IPS DF 4.7 (cell line): ENCODE measurements at regions not wholly inside any gene's neighbourhood (a gene's known extent, or its start where the extent isn't known, plus 50 kb on each side); places are given as distances from the start of the nearest gene placed in this dataset.
A peak's percentile ranks its signal among the peaks of the same experiment; 100 is the strongest.

Source experiments
- DNase-seq: peaks from one replicate; pipeline ENCODE4 v3.0.0-alpha.2; 2013; ENCODE audit warnings: low spot score; ENCODE audit errors: extremely low read depth

DNA sequence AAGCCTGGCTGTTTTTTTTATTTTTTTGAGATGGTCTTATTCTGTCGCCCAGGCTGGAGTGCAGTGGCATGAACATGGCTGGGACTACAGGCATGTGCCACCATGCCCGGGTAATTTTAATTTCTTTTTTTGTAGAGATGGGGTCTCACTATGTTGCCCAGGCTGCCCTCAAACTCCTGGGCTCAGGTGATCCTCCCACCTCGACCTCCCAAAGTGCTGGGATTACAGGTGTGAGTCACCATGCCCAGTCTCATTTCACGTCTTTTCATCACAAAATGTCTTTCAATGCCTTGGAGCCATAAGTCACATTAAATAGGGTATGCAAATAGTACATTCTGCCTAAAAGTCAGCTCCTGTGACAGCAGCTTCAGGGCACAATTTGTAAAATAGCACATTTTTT, 52.8 kb downstream of the SOX2 start:
- no peak for DNase-seq

DNA sequence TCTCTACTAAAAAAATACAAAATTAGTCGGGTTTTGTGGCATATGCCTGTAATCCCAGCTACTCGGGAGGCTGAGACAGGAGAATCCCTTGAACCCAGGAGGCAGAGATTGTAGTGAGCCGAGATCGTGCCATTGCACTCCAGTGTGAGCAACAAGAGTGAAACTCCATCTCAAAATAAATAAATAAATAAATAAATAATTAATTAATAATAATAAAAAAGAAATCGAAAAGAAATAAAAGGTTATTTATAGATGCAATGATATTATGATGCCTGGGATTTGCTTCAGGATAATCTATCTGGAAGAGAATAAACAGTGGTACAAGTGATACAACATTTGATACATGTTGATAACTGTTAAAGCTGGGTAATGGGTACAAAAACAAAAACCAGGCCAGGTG, 58.6 kb downstream of the SOX2 start:
- no peak for DNase-seq

DNA sequence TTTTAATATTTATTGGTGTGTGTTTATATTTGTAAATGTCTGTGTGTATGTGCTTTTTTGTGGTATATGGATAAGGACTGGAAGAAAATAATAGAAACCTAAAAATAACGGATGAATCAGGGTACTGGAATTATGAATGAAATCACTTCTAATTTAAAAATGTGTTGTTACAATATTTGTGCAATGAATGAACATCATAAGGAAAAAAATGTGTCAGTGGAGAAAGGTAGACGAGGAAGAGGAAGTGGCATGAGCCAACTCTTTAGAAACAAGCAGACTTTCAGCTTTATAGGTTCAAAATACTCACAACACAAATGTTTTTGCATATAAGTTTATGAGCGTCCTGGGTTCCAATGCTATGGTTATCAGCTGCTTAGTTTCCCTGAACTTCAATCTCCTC, 59.4 kb downstream of the SOX2 start:
- no peak for DNase-seq

DNA sequence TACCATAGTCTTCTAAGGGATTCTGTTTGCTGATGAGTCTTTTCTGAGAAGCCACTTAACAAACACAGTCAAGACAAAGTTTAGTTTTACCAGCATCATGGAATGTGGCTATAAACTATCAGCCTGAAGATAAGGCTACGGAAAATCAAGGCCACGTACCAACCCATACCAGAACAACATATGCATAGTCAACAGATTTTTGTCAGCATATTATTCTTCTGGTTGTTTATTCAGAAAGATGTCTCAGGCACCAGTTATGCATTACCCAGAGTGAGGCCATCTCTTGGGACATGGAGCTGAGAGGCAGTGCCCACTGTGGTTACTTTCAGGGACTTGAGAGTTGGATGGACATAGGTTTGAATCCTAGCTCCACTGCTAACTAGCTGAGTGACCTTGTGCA, 60.4 kb downstream of the SOX2 start:
- DNase-seq = no peak

DNA sequence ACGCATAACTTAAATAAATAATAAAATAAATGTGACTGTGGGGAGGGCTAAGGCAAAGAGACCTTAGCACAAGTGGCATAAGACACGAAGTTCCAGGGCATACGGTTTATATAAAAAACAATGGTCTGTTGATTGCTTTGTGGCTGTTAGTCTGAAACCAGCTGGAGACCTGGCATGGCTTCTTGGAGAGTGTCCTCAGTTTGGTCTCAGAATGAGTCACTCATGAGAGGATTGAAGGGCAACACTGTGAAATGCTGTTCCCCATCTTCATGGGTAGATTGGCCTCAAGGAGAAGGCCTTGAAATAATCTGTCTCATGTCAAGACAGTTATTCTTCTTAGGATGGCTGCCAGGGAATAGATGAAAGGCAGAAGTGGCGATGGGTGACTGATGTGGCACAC, 62.2 kb downstream of the SOX2 start:
- DNase-seq = no peak

DNA sequence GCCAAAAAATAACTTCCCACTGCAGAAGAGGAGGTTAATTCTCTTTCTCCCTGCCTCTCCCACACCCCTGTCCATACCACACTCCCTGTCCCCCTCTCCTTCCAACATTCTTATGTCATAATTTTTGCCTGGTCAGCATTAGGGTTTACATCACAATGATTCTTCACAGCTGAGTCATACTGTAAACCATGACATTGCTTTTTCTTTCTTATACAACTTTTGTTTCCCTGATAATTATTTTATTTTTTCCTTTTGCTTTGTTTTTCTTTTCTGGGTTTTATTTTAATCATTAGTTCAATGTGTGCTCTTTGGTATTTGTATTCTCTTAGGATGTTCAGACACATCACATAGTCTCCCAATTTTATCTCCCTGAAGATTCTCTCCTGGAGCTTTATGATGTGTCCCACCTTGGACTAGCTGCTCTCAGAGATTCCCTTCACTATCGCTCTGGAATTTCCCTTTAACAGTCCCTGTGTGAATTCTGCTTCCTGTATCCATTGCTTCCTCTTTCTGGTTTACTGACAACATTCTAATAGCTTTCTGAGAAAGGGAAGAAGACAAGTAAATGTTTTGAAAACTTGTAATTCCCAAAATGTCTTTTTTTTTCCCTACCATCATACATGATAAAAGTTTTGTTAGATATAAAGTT, 70.7 kb downstream of the SOX2 start:
- DNase-seq = no peak

DNA sequence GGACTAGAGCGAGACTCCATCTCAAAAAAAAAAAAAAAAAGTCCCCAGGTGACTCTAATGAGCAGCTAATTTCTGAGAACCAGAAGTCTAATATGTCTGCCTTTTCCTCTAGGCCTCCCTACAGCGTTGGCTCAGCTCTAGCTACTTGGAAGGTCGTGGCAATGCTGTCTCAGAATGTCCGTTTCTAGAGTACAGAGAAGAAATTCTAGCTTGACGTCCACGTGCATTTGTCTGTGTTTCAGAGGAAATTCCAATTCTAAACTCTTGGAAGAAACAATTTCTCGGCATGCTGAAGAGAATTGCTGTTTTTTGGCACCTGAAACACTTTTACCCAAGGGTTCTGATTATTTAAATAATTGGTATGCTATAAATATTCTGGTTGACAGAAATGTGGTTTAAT, 78.8 kb downstream of the SOX2 start:
- no peak for DNase-seq

DNA sequence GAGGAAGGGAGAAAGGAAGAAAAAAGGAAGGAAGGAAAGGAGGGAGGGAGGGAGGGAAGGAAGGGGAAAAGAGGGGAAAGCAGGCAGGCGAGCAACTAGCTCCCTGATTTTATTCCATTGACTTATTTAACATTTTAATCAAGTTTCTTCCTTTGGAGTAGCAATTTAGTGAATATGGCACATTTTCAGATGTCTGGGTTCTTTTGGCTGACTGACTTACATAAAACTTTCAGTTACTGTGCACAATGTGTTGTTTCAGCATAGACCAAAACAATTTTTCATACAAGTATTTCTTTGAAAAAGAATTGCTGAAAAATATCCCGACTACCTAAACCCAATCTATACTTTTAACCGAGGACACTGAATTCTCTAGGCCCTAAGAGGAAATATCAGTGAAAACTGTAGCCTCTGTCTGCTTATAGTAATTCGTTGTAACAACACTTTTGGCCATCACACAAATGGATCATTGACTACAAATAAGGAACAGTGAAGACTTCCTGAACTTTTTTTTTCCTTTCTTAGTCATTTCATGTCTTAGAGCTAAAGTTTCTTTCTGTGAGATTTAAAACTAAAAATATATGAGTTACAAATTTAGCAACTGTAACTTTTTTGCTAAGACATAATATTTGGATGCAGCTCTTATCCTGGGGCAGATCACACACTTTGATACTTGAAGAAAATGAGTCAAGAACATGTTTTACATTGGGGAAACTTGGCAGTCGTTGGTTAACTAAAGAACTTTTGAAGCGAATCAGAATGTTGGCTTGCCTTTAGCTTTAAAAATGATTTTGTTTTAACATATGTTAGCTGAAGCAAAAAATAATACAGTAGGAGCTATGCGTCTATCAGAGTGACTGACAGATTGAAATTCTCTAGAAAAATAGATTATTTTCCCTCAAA, 79.6 kb downstream of the SOX2 start:
- DNase-seq = no peak

DNA sequence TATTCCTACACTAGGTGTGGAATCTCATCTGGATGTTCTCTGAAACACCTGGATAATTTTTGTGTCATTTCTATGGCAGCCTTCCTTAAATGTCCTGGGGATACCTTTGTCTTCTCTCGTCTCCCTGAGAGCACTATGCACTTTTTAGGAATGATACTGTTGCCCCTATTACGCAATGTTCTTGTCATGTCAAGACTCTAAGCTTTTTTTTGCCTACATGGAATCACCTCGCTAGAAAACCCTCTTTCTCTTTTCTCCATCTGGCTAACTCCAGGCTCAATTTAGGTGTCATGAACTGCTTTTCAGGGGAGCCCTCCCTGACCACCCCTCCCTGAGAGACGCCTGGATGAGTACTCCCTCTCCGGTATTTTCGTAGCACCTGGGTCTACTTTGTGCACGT, 81.3 kb downstream of the SOX2 start:
- DNase-seq = no peak

DNA sequence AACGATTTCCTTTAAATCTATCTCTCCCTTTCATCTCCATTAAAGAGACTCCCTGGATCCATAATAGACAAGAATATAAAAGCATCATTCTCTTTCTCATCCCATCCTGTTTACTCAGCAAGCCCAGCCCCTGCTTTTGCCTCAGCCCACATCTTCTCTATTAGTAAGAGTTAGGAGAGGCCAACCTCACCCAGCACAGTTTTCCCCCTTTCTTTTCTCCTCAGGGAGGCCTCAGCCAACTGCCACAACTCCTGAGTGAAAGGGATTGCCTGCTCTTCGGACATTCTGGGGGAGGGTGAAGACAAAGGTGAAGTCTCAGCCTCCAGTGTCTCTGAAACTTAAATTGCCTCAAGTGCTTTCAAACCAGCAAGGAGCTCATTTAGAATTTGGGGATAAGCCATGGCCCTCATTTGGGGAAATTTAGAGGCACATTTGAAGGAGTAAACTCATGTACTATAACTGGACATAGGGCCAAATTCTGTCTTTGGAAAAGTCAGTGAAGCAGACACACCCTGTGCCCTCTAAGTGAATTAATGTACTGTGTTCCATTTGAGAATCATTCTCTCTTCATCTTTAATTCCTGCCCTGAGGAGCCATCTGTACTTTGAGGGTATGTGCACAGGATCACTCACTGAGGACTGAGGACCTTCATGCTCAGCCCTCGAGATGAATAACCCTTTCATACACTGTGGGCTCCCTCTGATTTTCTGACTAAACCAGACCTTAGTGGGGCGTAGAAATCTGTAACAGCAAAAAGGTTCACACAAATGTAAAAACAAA, 82.5 kb downstream of the SOX2 start:
- no peak for DNase-seq

DNA sequence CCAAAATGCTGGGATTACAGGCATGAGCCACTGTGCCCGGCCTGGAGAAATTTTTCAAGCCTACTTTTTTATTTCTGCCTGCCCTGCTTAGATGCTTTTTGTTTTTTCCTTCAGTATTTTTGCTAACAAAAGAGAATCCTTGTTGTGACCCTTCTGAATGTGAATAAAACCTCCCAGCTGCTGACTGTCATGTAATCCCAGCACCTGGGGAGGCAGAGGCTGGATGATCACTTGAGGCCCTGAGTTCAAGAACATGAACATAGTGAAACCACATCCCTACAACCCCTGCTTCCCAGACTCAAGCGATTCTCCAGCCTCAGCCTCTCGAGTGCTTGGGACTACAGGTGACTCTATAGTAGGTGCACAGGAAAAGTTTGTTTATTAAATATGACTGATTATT, 84.9 kb downstream of the SOX2 start:
- no peak for DNase-seq

DNA sequence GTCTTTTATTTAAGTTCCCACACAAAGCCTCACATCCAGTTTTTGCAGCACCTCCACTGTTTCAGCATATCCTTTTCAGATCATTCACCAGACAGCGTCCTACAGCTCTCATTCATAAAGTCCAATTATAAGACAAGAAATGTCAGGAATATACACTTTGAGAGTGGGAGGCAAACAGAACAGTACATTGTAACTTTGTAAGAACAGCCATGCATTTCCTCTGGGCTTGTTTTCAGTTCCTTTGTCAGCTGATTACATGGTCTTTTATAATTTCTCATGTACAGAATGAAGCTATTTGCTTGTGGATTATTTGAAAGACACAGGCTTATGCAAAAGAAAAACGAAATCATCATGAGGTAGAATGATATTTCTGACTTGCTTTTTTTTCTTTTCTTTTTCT, 85.7 kb downstream of the SOX2 start:
- no peak for DNase-seq

DNA sequence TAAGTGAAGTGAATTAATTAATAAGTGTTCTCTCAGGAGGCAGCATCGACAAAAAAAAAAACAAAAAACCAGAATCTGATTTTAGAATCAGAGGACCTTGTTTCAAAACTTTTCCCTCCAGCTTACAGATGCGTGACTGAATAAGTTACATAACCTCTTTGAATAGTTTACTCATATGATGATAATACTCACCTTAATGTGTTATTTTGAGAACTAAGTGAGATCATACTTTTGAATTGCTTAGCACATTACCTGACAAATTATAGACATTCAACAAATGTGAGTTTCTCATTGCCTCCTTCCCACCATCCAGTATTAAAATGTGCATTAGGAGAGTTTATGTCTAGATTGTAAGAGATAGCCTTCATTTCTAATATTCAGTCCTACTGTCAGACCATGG, 94.0 kb downstream of the SOX2 start:
- DNase-seq = no peak

DNA sequence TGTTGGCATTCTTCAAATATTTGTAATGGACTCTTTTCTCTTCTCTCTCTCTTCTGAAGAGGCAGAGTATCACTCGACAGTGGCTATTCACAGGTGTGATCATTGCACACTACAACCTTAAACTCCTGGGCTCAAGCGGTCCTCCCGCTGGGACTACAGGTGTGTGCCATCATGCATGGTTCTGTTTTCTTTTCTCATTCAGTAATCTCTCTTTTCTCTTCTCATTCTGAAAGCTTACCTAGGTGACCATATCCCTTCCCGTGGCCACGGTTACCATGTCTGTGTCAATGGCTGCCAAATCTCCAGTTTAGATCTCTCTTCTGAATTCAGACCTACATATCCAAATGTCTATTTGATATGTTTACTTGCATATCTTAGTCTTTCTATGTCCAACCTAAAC, 96.3 kb downstream of the SOX2 start:
- DNase-seq = no peak

DNA sequence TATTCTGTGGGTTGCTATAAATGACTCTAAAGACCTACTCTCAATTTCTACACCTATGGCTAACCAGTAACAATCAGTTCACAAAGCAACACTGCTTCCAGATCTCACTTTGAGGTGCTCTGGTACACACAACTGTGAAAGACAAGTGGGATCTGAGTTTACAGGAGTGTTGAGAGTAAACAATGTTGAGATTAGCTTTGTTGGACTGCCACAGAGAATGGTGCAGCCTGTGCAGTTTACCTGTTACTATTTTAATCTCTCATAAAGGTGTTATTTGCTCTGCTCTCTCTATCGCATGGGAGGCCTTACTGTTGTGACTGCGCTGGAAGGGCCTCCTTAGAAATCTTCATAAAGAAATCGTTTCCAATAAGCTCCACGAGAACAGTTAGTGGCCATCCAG, 112.0 kb downstream of the SOX2 start:
- DNase-seq = no peak

DNA sequence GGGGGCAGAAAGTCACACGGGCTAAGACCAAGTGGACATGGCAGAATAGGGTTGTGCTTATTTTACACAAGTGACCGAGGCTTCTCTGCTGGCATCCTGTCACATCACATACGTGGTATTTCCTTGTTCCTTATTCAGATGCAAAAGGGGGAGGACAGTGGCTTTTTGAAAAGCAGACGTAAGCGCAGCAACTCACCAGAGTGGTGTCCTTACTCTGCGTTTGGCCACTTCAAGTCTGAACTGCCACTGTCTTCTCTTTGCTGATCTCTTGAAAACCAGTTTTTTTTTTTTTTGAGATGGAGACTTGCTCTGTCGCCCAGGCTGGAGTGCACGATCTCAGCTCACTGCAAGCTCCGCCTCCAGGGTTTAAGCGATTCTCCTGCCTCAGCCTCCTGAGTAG, 113.2 kb downstream of the SOX2 start:
- peak; percentile 19 for DNase-seq

DNA sequence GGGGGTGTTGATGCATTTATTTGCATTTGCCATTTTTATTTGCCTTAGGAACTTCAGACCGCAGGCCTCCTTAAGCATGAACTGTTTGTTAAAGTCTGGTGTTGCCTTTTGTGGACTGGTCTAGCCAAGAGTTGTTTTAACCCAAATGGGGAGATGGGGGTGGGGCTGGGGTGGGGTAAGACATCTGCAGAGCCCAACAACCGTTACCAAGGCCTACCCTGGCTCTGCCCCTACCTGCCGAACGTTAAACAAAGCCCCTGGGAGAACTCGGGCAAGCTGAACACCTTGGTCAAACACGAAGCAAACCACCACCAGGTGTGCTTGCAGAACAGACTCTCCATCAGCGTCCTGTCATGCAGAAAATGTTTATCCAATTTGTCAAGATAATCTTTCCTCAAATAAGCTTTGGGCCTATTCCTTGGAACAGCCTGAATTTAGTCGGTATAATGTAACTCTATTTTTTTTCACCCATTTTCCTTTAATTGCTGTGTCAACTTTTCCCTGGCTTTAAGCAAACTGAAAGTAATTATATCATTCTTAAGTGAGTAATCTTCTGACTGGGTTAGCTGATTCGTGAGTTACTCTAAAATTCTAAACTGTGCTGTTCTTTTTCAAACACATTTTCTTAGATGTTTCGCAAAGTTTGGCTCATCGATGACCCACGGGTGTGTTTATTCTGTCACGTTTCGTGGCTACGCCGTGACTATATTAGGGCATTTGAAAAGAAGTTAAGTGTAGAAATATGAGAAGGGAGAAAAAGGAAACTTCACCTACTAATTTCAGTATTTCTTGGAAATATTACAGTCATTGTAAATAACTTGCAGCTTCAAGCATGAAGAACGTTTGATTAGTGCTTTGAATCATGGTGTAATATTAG, 127.6 kb downstream of the SOX2 start:
- DNase-seq = no peak

DNA sequence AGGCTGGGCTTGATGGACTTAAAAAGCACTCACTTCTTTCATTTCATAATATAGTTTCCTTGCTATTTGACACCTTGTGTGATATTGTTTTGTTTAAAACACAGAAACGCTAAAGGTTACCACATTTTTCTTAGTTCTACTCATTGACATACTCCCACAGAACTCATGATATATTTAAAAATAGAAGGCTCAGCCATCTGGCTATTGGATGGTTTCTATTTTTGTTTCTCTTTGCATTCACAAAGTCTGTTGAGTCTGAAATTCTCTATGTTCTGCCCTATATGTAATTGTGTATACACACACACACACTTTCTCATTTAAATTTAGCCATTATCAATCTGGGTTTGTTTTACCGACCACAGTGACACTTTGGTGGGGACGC, 128.2 kb downstream of the SOX2 start:
- DNase-seq = no peak

DNA sequence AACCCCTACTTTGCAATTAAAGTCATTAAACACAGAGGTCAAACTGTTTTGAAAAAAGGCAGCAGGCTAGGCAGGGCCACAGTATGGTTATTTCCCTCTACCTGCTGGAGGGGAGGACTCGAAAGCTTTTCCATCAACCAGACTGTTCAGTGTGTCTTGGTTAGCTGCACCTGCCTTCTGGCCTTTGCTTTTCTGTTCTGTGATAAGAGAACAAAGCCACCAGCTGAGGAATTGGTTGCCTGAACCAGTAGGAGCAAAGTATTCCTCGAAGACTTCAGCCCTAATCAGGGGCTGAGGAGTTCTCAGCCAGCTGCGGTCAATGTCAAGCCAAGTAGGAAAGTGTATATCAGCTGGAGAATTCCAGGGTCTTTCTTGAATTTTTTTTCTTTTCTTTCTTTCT, 132.5 kb downstream of the SOX2 start:
- DNase-seq = no peak

DNA sequence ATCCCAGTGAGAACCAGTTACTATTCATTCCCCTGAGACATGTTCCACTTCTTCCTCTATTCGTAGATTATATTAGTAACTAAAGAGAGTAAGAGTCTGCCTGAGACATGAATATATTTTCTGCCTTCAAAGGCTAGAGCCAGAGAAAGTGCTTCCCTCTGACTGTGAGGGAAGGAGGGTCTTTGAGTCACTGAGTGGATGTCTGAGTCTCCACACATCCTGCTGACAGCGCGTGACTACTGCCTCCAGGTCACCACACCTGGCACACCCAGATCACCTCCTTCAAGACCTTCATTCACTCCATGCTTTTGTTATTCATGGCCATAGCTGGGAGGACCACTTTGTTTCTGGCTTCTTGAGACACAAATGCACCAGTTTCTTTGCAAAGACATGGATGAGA, 135.6 kb downstream of the SOX2 start:
- no peak for DNase-seq

DNA sequence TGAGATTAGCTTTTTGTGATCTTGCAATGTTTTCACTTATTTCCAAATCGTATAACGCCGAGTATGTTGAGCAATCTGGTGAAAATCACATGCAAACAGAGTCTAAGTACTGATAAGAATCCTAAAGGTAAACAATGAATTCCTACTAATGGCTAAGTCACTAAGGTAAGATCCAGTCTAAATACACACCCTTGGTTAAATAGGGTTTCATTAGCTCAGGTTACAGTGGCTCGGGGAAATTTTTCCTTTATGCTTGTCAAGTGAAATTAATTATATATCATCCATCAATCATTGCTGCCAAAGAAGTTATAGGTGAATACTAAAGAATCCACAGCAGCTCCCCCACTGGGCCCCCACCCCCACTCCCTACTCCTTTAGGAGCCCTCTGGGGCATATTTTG, 139.3 kb downstream of the SOX2 start:
- DNase-seq = no peak
